ENCODE measurements at regions not wholly inside any gene's neighbourhood (a gene's known extent, or its start where the extent isn't known, plus 50 kb on each side); places are given as distances from the start of the nearest gene placed in this dataset.

- no peak for TF ChIP-seq EZH2phosphoT487 (IDR thresholded peaks at IDR 0.05)
- peak; percentile 18 for TF ChIP-seq CTCF (IDR thresholded peaks at IDR 0.05)
- TF ChIP-seq EZH2 (IDR thresholded peaks at IDR 0.05) = no peak
Measured at GRCh38 chr1:106189780-106190179, 866.7 kb upstream of the PRMT6 start.
